ENCODE measurements at regions not wholly inside any gene's neighbourhood (a gene's known extent, or its start where the extent isn't known, plus 50 kb on each side); places are given as distances from the start of the nearest gene placed in this dataset.

DNA sequence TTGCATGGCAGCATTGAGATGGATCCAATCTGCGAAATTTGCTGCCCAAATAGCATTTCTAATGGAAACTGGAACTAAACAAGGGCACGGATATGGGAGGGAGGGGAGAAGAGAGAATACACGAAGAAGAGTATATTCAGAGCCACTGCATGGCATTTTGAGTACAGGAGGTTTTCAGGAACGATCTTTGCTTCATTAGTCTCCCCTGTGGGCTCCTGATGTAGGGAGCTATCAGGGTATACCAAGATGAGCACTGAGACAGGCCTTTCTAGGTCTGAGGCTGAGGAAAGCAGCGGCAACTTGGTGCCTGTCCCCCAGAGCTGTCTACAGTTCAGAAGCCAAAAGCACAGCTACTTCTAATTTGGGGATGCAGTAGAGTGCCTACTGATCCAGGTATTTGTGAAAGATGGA is 257.7 kb upstream of the PMFBP1 start:
- DNase-seq (ENCODE audit: low read depth in 1 of 2, low spot score in 1 of 2): no peak
- TF ChIP-seq, protein P1, sequence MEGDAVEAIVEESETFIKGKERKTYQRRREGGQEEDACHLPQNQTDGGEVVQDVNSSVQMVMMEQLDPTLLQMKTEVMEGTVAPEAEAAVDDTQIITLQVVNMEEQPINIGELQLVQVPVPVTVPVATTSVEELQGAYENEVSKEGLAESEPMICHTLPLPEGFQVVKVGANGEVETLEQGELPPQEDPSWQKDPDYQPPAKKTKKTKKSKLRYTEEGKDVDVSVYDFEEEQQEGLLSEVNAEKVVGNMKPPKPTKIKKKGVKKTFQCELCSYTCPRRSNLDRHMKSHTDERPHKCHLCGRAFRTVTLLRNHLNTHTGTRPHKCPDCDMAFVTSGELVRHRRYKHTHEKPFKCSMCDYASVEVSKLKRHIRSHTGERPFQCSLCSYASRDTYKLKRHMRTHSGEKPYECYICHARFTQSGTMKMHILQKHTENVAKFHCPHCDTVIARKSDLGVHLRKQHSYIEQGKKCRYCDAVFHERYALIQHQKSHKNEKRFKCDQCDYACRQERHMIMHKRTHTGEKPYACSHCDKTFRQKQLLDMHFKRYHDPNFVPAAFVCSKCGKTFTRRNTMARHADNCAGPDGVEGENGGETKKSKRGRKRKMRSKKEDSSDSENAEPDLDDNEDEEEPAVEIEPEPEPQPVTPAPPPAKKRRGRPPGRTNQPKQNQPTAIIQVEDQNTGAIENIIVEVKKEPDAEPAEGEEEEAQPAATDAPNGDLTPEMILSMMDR (IDR thresholded peaks at IDR 0.05; ENCODE audit: insufficient read depth, low read length): no peak
- no peak for TF ChIP-seq GABPA (IDR thresholded peaks at IDR 0.05; ENCODE audit: low read depth)
- TF ChIP-seq SPI1 (IDR thresholded peaks at IDR 0.05; ENCODE audit: borderline replicate concordance, low read depth): no peak
- no peak for TF ChIP-seq POLR2AphosphoS5 (IDR thresholded peaks at IDR 0.05; ENCODE audit: low read depth)
- H3K27me3 ChIP-seq (ENCODE audit: insufficient read depth, poor library complexity, severe bottlenecking): no peaks in the 10 kb centered on the region

DNA sequence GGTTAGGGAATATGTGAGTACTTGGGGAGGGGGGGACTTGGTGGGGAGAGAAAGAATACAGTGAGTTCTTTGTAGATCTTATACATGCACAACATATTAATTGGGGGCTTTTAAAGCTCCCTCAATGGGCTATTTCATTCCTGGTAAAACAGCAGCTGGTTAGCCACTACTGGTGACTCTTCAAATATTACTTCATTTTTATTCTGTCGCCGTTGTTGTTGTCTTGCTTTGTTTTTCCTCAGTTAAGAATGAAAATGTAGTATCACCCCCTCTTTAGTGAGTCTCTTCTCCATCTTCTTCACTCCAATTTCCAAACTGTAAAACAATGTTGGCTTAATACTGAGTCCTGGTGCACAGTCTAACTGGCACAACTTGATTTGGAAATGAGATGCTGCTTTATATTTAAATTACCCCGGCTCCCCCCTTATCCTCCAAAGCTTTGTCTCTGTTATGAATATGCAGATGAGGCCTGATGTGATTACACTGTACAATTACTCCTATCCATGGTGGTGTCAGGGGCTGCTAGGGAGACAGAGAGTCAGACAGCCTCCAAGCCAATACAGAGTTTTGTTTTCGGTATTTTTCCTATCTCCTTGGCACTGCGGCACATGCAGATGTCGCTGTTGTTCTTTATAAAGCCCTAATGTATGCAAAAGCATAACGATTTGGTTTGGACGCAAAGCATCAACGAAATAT is 256.9 kb upstream of the PMFBP1 start:
- no peak for DNase-seq (ENCODE audit: low read depth in 1 of 2, low spot score in 1 of 2)

More for the DNA sequence above, 257.7 kb upstream of the PMFBP1 start:
- Histone ChIP-seq H3K27ac (replicated peaks) (no peak overlapping the region), H3K4me3 (replicated peaks; ENCODE audit: insufficient read depth, low read length) (no peak overlapping the region)

DNA sequence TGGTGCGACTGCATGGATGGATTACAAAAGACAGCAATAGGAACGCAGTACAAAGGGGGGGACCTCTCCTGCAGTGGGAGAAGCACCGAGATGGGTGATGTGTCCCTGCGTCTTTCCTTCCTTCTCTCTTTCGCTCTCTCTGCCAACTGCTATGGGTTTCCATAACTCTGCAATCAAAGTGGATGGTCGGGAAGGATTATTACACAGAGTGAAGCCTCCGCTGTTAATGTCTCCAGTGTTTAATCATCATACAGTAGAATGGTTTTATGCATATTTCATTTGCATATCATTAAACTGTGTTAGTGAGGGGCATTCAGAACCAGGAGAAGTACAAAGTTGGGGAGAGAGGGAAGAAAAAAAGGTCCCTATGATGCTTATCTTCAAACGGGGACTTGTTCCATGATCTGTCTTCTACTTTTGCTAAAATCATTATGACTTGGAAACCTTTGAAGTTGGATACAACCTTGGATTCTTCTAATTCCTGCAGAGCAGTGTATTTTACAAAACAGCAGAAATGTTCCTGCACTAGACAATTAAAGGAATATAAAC is 255.9 kb upstream of the PMFBP1 start:
- TF ChIP-seq SPI1 (IDR thresholded peaks at IDR 0.05; ENCODE audit: borderline replicate concordance, low read depth) (no peak), POLR2AphosphoS5 (IDR thresholded peaks at IDR 0.05; ENCODE audit: low read depth) (no peak), GABPA (IDR thresholded peaks at IDR 0.05; ENCODE audit: low read depth) (no peak)
- TF ChIP-seq, protein P1 (IDR thresholded peaks at IDR 0.05; ENCODE audit: insufficient read depth, low read length): no peak
- TF ChIP-seq, protein P2, sequence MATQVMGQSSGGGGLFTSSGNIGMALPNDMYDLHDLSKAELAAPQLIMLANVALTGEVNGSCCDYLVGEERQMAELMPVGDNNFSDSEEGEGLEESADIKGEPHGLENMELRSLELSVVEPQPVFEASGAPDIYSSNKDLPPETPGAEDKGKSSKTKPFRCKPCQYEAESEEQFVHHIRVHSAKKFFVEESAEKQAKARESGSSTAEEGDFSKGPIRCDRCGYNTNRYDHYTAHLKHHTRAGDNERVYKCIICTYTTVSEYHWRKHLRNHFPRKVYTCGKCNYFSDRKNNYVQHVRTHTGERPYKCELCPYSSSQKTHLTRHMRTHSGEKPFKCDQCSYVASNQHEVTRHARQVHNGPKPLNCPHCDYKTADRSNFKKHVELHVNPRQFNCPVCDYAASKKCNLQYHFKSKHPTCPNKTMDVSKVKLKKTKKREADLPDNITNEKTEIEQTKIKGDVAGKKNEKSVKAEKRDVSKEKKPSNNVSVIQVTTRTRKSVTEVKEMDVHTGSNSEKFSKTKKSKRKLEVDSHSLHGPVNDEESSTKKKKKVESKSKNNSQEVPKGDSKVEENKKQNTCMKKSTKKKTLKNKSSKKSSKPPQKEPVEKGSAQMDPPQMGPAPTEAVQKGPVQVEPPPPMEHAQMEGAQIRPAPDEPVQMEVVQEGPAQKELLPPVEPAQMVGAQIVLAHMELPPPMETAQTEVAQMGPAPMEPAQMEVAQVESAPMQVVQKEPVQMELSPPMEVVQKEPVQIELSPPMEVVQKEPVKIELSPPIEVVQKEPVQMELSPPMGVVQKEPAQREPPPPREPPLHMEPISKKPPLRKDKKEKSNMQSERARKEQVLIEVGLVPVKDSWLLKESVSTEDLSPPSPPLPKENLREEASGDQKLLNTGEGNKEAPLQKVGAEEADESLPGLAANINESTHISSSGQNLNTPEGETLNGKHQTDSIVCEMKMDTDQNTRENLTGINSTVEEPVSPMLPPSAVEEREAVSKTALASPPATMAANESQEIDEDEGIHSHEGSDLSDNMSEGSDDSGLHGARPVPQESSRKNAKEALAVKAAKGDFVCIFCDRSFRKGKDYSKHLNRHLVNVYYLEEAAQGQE (IDR thresholded peaks at IDR 0.05; ENCODE audit: insufficient replicate concordance, low read depth): no peak
- H3K27ac ChIP-seq (replicated peaks): no peak overlapping the region
- H3K27me3 ChIP-seq (ENCODE audit: insufficient read depth, poor library complexity, severe bottlenecking): no peaks in the 10 kb centered on the region
- no peak overlapping the region for H3K4me3 ChIP-seq (replicated peaks; ENCODE audit: insufficient read depth, low read length)
- no peak for DNase-seq (ENCODE audit: low read depth in 1 of 2, low spot score in 1 of 2)

More for the DNA sequence above, 256.9 kb upstream of the PMFBP1 start:
- TF ChIP-seq SPI1 (IDR thresholded peaks at IDR 0.05; ENCODE audit: borderline replicate concordance, low read depth) (no peak), POLR2AphosphoS5 (IDR thresholded peaks at IDR 0.05; ENCODE audit: low read depth) (no peak), GABPA (IDR thresholded peaks at IDR 0.05; ENCODE audit: low read depth) (no peak)
- TF ChIP-seq, protein P1 (IDR thresholded peaks at IDR 0.05; ENCODE audit: insufficient read depth, low read length): no peak
- Histone ChIP-seq H3K27me3 (ENCODE audit: insufficient read depth, poor library complexity, severe bottlenecking) (no peaks in the 10 kb centered on the region), H3K4me3 (replicated peaks; ENCODE audit: insufficient read depth, low read length) (no peak overlapping the region), H3K27ac (replicated peaks) (no peak overlapping the region)

DNA sequence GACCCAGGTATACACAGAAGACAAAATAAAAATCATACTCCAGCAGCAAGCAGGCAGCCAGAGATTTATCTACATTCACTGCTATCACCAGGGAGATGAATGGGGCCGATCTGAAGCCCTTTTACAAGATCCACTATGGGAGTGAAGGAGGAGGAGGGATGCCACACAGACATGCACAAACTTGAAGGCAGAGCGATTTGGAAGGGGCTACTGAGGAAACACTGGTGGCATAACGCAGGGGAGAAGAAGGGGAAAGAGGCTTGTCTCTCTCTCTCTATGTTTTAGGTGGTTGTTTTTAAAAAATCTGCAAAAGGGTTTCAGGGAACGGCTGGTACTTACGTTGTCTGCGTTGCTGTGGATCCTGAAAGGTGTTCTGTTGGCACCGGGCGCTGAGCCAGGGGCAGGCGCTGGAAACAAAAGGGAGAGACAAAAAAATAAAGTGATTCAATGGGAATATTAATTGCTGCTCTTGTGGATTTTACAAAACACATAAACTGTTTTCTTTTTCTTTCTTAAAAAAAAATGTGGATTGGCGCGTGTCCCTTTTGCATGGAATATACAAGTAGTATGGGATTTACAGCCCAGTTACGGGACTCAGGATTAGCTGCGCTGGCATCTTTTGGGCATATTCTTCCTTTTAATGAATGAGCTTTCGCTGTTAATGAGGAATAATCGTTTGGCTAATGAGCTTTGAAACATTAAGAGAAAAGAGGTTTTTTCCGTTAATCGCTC is 255.3 kb upstream of the PMFBP1 start:
- no peaks in the 10 kb centered on the region for H3K27me3 ChIP-seq (ENCODE audit: insufficient read depth, poor library complexity, severe bottlenecking)
- no peak for DNase-seq (ENCODE audit: low read depth in 1 of 2, low spot score in 1 of 2)
- no peak overlapping the region for H3K27ac ChIP-seq (replicated peaks)
- TF ChIP-seq, protein P1 (IDR thresholded peaks at IDR 0.05; ENCODE audit: insufficient read depth, low read length): no peak
- TF ChIP-seq POLR2AphosphoS5 (IDR thresholded peaks at IDR 0.05; ENCODE audit: low read depth) (no peak), GABPA (IDR thresholded peaks at IDR 0.05; ENCODE audit: low read depth) (no peak), SPI1 (IDR thresholded peaks at IDR 0.05; ENCODE audit: borderline replicate concordance, low read depth) (no peak)
- TF ChIP-seq, protein P2 (IDR thresholded peaks at IDR 0.05; ENCODE audit: insufficient replicate concordance, low read depth): no peak
- H3K4me3 ChIP-seq (replicated peaks; ENCODE audit: insufficient read depth, low read length): no peak overlapping the region

All from HL-60 (cell line).